Esophagus muscularis mucosa (tissue), 4 donors: ENCODE measurements at regions not wholly inside any gene's neighbourhood (a gene's known extent, or its start where the extent isn't known, plus 50 kb on each side); places are given as distances from the start of the nearest gene placed in this dataset.

Experiments
- CTCF ChIP-seq, 3 experiments: fragments of 200-600 bp in 2 of 3; fragments of 450-650 bp in 1 of 3; sonication (generic) in 2 of 3; IDR thresholded peaks; one replicate each; pipeline ENCODE4 v1.5.1; 2017 to 2019; ENCODE audit warnings: antibody characterized with exemption in 3 of 3, mild to moderate bottlenecking in 2 of 3, moderate library complexity in 1 of 3
- EP300 ChIP-seq: sonication (generic); formaldehyde crosslinking; IDR thresholded peaks from one replicate; pipeline ENCODE4 v1.6.1; 2017; ENCODE audit warnings: antibody characterized with exemption
- POLR2A ChIP-seq: fragments of 450-650 bp; IDR thresholded peaks from one replicate; pipeline ENCODE4 v1.6.1; 2017; ENCODE audit warnings: antibody characterized with exemption, moderate library complexity, mild to moderate bottlenecking, low read depth
- POLR2AphosphoS5 ChIP-seq, 2 donors: sonication (generic); formaldehyde crosslinking; IDR thresholded peaks; one replicate each; pipeline ENCODE4 v1.6.1; 2017; ENCODE audit warnings: antibody characterized with exemption in 2 of 2

GRCh38 chr7:424301-424935 lies 95.2 kb downstream of the PDGFA start:
- TF ChIP-seq CTCF (IDR thresholded peaks at IDR 0.05): no peak
- TF ChIP-seq POLR2A: no peak
- no peak for TF ChIP-seq EP300
- TF ChIP-seq POLR2AphosphoS5 (IDR thresholded peaks at IDR 0.05): no peak
